ENCODE measurements at regions not wholly inside any gene's neighbourhood (a gene's known extent, or its start where the extent isn't known, plus 50 kb on each side); places are given as distances from the start of the nearest gene placed in this dataset.

- TF ChIP-seq CTCF (IDR thresholded peaks at IDR 0.05; ENCODE audit: insufficient read depth, low read length) (no peak), POLR2AphosphoS5 (IDR thresholded peaks at IDR 0.05; ENCODE audit: low read depth) (no peak), GABPA (IDR thresholded peaks at IDR 0.05; ENCODE audit: low read depth) (no peak), SPI1 (IDR thresholded peaks at IDR 0.05; ENCODE audit: borderline replicate concordance, low read depth) (no peak)
- TF ChIP-seq, protein P1, sequence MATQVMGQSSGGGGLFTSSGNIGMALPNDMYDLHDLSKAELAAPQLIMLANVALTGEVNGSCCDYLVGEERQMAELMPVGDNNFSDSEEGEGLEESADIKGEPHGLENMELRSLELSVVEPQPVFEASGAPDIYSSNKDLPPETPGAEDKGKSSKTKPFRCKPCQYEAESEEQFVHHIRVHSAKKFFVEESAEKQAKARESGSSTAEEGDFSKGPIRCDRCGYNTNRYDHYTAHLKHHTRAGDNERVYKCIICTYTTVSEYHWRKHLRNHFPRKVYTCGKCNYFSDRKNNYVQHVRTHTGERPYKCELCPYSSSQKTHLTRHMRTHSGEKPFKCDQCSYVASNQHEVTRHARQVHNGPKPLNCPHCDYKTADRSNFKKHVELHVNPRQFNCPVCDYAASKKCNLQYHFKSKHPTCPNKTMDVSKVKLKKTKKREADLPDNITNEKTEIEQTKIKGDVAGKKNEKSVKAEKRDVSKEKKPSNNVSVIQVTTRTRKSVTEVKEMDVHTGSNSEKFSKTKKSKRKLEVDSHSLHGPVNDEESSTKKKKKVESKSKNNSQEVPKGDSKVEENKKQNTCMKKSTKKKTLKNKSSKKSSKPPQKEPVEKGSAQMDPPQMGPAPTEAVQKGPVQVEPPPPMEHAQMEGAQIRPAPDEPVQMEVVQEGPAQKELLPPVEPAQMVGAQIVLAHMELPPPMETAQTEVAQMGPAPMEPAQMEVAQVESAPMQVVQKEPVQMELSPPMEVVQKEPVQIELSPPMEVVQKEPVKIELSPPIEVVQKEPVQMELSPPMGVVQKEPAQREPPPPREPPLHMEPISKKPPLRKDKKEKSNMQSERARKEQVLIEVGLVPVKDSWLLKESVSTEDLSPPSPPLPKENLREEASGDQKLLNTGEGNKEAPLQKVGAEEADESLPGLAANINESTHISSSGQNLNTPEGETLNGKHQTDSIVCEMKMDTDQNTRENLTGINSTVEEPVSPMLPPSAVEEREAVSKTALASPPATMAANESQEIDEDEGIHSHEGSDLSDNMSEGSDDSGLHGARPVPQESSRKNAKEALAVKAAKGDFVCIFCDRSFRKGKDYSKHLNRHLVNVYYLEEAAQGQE (IDR thresholded peaks at IDR 0.05; ENCODE audit: insufficient replicate concordance, low read depth), result no peak
These were observed 88.6 kb downstream of the XRCC2 start for GRCh38 chr7:152587366-152587765.
